IPS DF 19.7 (cell line): ENCODE measurements at regions not wholly inside any gene's neighbourhood (a gene's known extent, or its start where the extent isn't known, plus 50 kb on each side); places are given as distances from the start of the nearest gene placed in this dataset.
A peak's percentile ranks its signal among the peaks of the same experiment; 100 is the strongest.
"Not testable (repeated sequence)": the region's sequence is repeated elsewhere in the genome, so short reads cannot be mapped to it uniquely, and the experiment has no call there.

Source experiments
- DNase-seq: peaks from one replicate; pipeline ENCODE4 v3.0.0-alpha.2; 2013; ENCODE audit warnings: low read depth, low spot score

- no peak for DNase-seq
Observed at GRCh38 chr1:157326173-157326859, 188.1 kb upstream of the ETV3 start.

- no peak for DNase-seq
Observed at GRCh38 chr1:157325220-157325619, 187.0 kb upstream of the ETV3 start.

- DNase-seq = not testable (repeated sequence)
Observed at GRCh38 chr1:157321972-157322371, 183.8 kb upstream of the ETV3 start.

GRCh38 chr1:157319567-157319966 lies 181.4 kb upstream of the ETV3 start:
- no peak for DNase-seq

GRCh38 chr1:157317229-157317628 lies 179.0 kb upstream of the ETV3 start:
- not testable (repeated sequence) for DNase-seq

GRCh38 chr1:157315544-157315943 lies 177.3 kb upstream of the ETV3 start:
- DNase-seq = no peak

- DNase-seq = no peak
Observed at GRCh38 chr1:157314408-157314807, 176.2 kb upstream of the ETV3 start.

GRCh38 chr1:157313240-157313807 lies 175.1 kb upstream of the ETV3 start:
- DNase-seq = no peak

- DNase-seq = no peak
Observed at GRCh38 chr1:157312082-157312812, 174.1 kb upstream of the ETV3 start.

GRCh38 chr1:157311730-157312081 lies 173.5 kb upstream of the ETV3 start:
- no peak for DNase-seq

- peak; percentile 82 for DNase-seq
Observed at GRCh38 chr1:157310805-157311729, 172.9 kb upstream of the ETV3 start.

- DNase-seq = no peak
Observed at GRCh38 chr1:157310401-157310800, 172.2 kb upstream of the ETV3 start.

GRCh38 chr1:157307491-157307890 lies 169.3 kb upstream of the ETV3 start:
- DNase-seq = no peak

- DNase-seq = no peak
Observed at GRCh38 chr1:157306896-157307295, 168.7 kb upstream of the ETV3 start.

- no peak for DNase-seq
Observed at GRCh38 chr1:157304271-157304670, 166.1 kb upstream of the ETV3 start.

- DNase-seq = no peak
Observed at GRCh38 chr1:157302724-157303123, 164.5 kb upstream of the ETV3 start.

GRCh38 chr1:157302199-157302497 lies 164.0 kb upstream of the ETV3 start:
- DNase-seq = no peak

GRCh38 chr1:157301477-157302198 lies 163.4 kb upstream of the ETV3 start:
- DNase-seq = no peak

- DNase-seq = not testable (repeated sequence)
Observed at GRCh38 chr1:157294387-157295145, 156.4 kb upstream of the ETV3 start.

- DNase-seq = no peak
Observed at GRCh38 chr1:157292809-157293564, 154.8 kb upstream of the ETV3 start.
